Endothelial cell of umbilical vein (primary cell): ENCODE measurements at regions not wholly inside any gene's neighbourhood (a gene's known extent, or its start where the extent isn't known, plus 50 kb on each side); places are given as distances from the start of the nearest gene placed in this dataset.
A peak's percentile ranks its signal among the peaks of the same experiment; 100 is the strongest.

Source experiments
- BruUV-seq: library from RNA; stranded (reverse); fragments of 400-500 nt; replicated peaks from 2 replicates; lab custom pipeline; 2021; lab: Mats Ljungman, UMichigan
- CTCF ChIA-PET: fragments of 300-600, 350-600 bp; sonication (Branson Sonifier 250); formaldehyde crosslinking; loops from one replicate; lab custom pipeline; 2021; ENCODE audit warnings: antibody characterized with exemption, inconsistent platforms; lab: Charles Lee
- POLR2A ChIA-PET: fragments of 300-600, 350-600 bp; sonication (Branson Sonifier 250); formaldehyde crosslinking; loops from one replicate; lab custom pipeline; 2021; ENCODE audit warnings: antibody characterized with exemption, inconsistent platforms; lab: Charles Lee
- DNase-seq: peaks from one replicate; pipeline ENCODE4 v3.0.0-alpha.2; 2011; ENCODE audit warnings: low read depth, low spot score
- FAIRE-seq: peaks from 2 replicates; lab custom pipeline; 2011; peaks lifted over from hg19 to GRCh38; lab: Jason Lieb, UNC
- H2AFZ ChIP-seq: 2 replicates; pipeline ENCODE4 v1.6.0; 2012; ENCODE audit warnings: low read depth, low read length, control low read depth, inconsistent platforms
- H3K27ac ChIP-seq: 2 replicates; pipeline ENCODE4 v1.5.1; 2011; ENCODE audit warnings: low read depth, mild to moderate bottlenecking, control low read depth, low read length, moderate library complexity; ENCODE audit not compliant: insufficient read depth
- H3K27me3 ChIP-seq, 2 experiments: 2 replicates each; pipeline versions ENCODE4 v1.6.0 to v1.6.1; 2011; ENCODE audit warnings: low read length in 2 of 2, mixed read lengths in 1 of 2; ENCODE audit not compliant: control insufficient read depth in 2 of 2, insufficient read depth in 2 of 2
- H3K36me3 ChIP-seq, 2 experiments: 2 replicates in 1 of 2; 3 replicates in 1 of 2; pipeline ENCODE4 v1.5.1; 2011; ENCODE audit warnings: low read length in 2 of 2, mild to moderate bottlenecking in 1 of 2, moderate library complexity in 1 of 2; ENCODE audit not compliant: control insufficient read depth in 2 of 2, insufficient read depth in 2 of 2; ENCODE audit errors: extremely low read depth in 1 of 2
- H3K4me1 ChIP-seq: 3 replicates; pipeline ENCODE4 v1.5.1; 2011; ENCODE audit warnings: mild to moderate bottlenecking, low read length; ENCODE audit not compliant: control insufficient read depth, insufficient read depth; ENCODE audit errors: extremely low read depth
- H3K4me2 ChIP-seq: 2 replicates; pipeline ENCODE4 v1.6.1; 2011; ENCODE audit warnings: low read length, control low read depth, mixed read lengths; ENCODE audit not compliant: insufficient read depth
- H3K4me3 ChIP-seq, 3 experiments: fragments of 200-600 bp in 1 of 3; sonication (generic), shearing (Covaris generic) in 1 of 3; replicated peaks in 1 of 3; 2 replicates each; pipeline ENCODE4 v1.5.1; 2011 to 2016; ENCODE audit warnings: control low read depth in 3 of 3, low read length in 3 of 3, mild to moderate bottlenecking in 2 of 3, inconsistent platforms in 1 of 3, low read depth in 1 of 3, moderate library complexity in 1 of 3; ENCODE audit not compliant: insufficient read depth in 1 of 3
- H3K79me2 ChIP-seq: 2 replicates; pipeline ENCODE4 v1.6.0; 2012; ENCODE audit warnings: low read length, inconsistent platforms; ENCODE audit not compliant: control insufficient read depth, insufficient read depth
- H3K9ac ChIP-seq: replicated peaks from 2 replicates; pipeline ENCODE3; 2011; ENCODE audit warnings: low read length, control low read depth; ENCODE audit not compliant: insufficient read depth; ENCODE audit errors: extremely low read depth
- H3K9me1 ChIP-seq: replicated peaks from 3 replicates; pipeline ENCODE4 v1.6.0; 2011; ENCODE audit warnings: mild to moderate bottlenecking, low read length; ENCODE audit not compliant: control insufficient read depth, insufficient read depth; ENCODE audit errors: extremely low read depth
- H3K9me3 ChIP-seq: replicated peaks from 2 replicates; pipeline ENCODE4 v1.5.1; 2012; ENCODE audit warnings: low read length, inconsistent platforms; ENCODE audit not compliant: control insufficient read depth, insufficient read depth
- H4K20me1 ChIP-seq: replicated peaks from 2 replicates; pipeline ENCODE3; 2011; ENCODE audit warnings: mild to moderate bottlenecking, low read length; ENCODE audit not compliant: control insufficient read depth, insufficient read depth; ENCODE audit errors: extremely low read depth
- CTCF ChIP-seq, 2 donors: IDR thresholded peaks; 1 replicate in 1 of 2; 2 replicates in 1 of 2; pipeline ENCODE4 v1.5.1; 2011; ENCODE audit warnings: low read length in 2 of 2, mild to moderate bottlenecking in 2 of 2, moderate library complexity in 2 of 2, control low read depth in 1 of 2, inconsistent platforms in 1 of 2, low read depth in 1 of 2; ENCODE audit not compliant: insufficient read depth in 1 of 2; ENCODE audit errors: extremely low read depth in 1 of 2
- EZH2 ChIP-seq: IDR thresholded peaks from 2 replicates; pipeline ENCODE4 v1.6.1; 2012; ENCODE audit warnings: borderline replicate concordance, low read depth, mild to moderate bottlenecking, moderate library complexity, low read length, inconsistent platforms; ENCODE audit not compliant: severe bottlenecking
- FOS ChIP-seq: IDR thresholded peaks from 2 replicates; pipeline ENCODE4 v1.6.1; 2011; ENCODE audit warnings: mild to moderate bottlenecking, low read length, moderate library complexity, borderline replicate concordance; ENCODE audit not compliant: insufficient read depth
- GATA2 ChIP-seq: IDR thresholded peaks from 2 replicates; pipeline ENCODE4 v1.7.0; 2011; ENCODE audit warnings: low read depth, mild to moderate bottlenecking, moderate library complexity, mixed read lengths, low read length; ENCODE audit not compliant: insufficient read length, insufficient read depth
- JUN ChIP-seq: IDR thresholded peaks from 2 replicates; pipeline ENCODE4 v1.6.1; 2011; ENCODE audit warnings: borderline replicate concordance, low read depth; ENCODE audit not compliant: insufficient read length, insufficient read depth
- MYC ChIP-seq: IDR thresholded peaks from one replicate; pipeline ENCODE4 v1.6.1; 2011; ENCODE audit warnings: mild to moderate bottlenecking, low read depth, low read length
- POLR2A ChIP-seq: IDR thresholded peaks from 2 replicates; pipeline ENCODE4 v1.6.1; 2012; ENCODE audit warnings: low read depth, mild to moderate bottlenecking, control low read depth, low read length
- POLR2AphosphoS5 ChIP-seq: IDR thresholded peaks from 2 replicates; pipeline ENCODE4 v1.6.1; 2012; ENCODE audit warnings: low read depth, mild to moderate bottlenecking, control low read depth, low read length, moderate library complexity; ENCODE audit not compliant: insufficient read depth
- dilution Hi-C: fragments of 300-500 bp; cut with MboI; formaldehyde crosslinking; loops from one replicate; pipeline ENCODE4 v1.15.0; 2019; ENCODE audit warnings: low sequenced_read_pairs; ENCODE audit not compliant: extremely low pct_ligation_motif_present
- intact Hi-C: fragments of 100-400 bp; cut with micrococcal nuclease; formaldehyde crosslinking; loops from one replicate; pipeline ENCODE4 v1.10.0; 2022
- TF ChIP-seq, protein P1 (sequence below): IDR thresholded peaks from 2 replicates; pipeline ENCODE4 v1.6.1; 2011; ENCODE audit not compliant: insufficient read depth, insufficient read length

DNA sequence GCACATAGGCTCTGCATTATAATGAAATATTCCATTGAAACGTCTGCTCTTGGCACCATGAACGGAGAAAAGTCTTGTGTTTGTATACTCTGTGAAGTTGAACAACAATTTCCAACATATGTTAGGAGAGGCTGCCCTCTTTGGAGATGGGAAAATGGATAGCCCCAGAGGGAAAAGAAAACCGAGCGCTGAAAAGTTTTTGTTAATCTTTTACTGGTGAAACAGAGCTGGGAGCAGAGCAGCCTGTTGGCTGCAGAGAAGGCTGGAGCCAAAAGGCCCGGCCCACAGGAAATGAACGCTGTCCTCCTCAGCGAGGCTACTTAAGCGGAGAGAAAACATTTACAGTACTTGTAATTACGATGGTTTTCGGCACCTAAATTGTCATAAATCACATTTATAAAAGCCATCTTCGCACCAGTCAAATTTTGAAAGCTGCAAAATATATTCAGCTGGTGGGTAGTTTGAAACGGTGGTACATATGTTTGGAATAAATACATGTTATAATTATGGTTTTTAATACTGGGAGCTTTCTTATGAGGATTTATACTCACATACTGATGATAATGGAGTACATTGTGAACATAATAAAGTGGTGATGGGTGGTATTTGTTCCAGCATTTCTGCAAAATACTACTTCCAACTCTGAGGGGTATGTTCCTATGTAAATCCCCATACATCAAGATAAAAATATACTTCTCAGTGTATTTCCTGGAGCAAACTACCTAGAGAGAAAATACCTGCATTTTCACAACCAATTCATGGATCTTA, 129.6 kb upstream of the CNTLN start:
- peak overlapping the region; percentile 80 for H2AFZ ChIP-seq
- no peak for FAIRE-seq
- no peaks in the 10 kb centered on the region for H3K4me1 ChIP-seq
- intact Hi-C loops = no loop called here
- no TSS peak for BruUV-seq
- TF ChIP-seq GATA2 (no peak), POLR2A (no peak), POLR2AphosphoS5 (no peak), CTCF (IDR thresholded peaks at IDR 0.05; ENCODE audit: extremely low read depth in 1 of 2, insufficient read depth in 1 of 2, low read depth in 1 of 2, low read length in 2 of 2) (no peak), JUN (no peak), EZH2 (no peak), FOS (no peak), MYC (no peak)
- TF ChIP-seq, protein P1, sequence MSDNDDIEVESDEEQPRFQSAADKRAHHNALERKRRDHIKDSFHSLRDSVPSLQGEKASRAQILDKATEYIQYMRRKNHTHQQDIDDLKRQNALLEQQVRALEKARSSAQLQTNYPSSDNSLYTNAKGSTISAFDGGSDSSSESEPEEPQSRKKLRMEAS = no peak
- H3K4me3 ChIP-seq = no peak overlapping the region
- no peaks in the 10 kb centered on the region for H3K27me3 ChIP-seq
- H3K9ac ChIP-seq = no peak overlapping the region
- peak overlapping the region; percentile 91 for H3K4me2 ChIP-seq
- H3K27ac ChIP-seq = no peak overlapping the region
- DNase-seq = peak; percentile 59
- ChIA-PET POLR2A (no interaction called here), CTCF (interaction anchor here (0.7 to 1.6 kb wide), 3 partner anchors 14 to 738 kb away, joined by 3 read pairs; no protein-coding TSS in a partner anchor)
- H3K9me3 ChIP-seq = no peaks in the 10 kb centered on the region
- H3K36me3 ChIP-seq = no peaks in the 10 kb centered on the region
- H4K20me1 ChIP-seq = no peaks in the 10 kb centered on the region
- dilution Hi-C loops = no loop called here
- H3K79me2 ChIP-seq = no peaks in the 10 kb centered on the region
- no peaks in the 10 kb centered on the region for H3K9me1 ChIP-seq
